Rectal smooth muscle tissue (tissue), 1 donor: ENCODE measurements at regions not wholly inside any gene's neighbourhood (a gene's known extent, or its start where the extent isn't known, plus 50 kb on each side); places are given as distances from the start of the nearest gene placed in this dataset.

ENCODE experiments used
- H3K27ac ChIP-seq: one replicate; pipeline ENCODE4 v1.7.0; 2013; ENCODE audit warnings: low read depth, low read length, inconsistent platforms
- H3K27me3 ChIP-seq: one replicate; pipeline ENCODE4 v1.7.0; 2013; ENCODE audit warnings: low read length; ENCODE audit not compliant: control insufficient read depth, insufficient read depth
- H3K36me3 ChIP-seq: one replicate; pipeline ENCODE4 v1.7.0; 2013; ENCODE audit warnings: low read length; ENCODE audit not compliant: control insufficient read depth, insufficient read depth
- H3K4me1 ChIP-seq: one replicate; pipeline ENCODE4 v1.7.0; 2013; ENCODE audit warnings: low read length; ENCODE audit not compliant: control insufficient read depth, insufficient read depth
- H3K4me3 ChIP-seq: one replicate; pipeline ENCODE4 v1.7.0; 2013; ENCODE audit warnings: low read length
- H3K9ac ChIP-seq: one replicate; pipeline ENCODE4 v1.7.0; 2013; ENCODE audit warnings: low read length

DNA sequence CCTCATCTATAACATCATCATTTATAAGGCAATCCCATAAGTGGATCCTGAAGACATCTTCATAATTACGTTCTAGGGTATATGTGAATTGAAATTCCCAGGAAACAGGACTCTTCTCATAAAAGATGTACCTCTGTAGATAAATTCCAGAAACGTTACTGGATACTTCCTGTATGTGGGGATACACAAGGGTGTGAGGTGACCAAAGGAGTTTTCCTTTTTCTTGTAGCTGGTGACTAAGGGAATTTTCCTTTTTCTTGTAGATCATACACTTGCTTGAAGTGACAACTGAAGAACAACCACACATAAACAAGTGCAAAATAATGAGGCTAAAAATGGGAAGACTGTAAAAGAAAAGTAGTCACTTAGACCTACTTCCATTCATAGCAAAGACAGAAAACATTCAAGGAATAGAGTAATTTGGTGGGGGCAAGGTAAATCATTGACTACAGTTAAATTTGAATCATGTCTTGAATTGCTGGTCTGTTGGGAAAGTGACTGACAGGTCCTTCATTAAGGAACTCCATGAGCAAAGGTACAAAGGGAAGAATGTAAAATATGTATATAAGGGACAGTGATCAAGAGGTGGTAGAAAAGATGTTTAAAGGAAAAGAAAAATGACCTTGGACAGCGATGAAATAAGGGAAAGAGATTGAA lies 53.2 kb upstream of the UBE2E3 start:
- no peak overlapping the region for H3K4me3 ChIP-seq
- H3K36me3 ChIP-seq, result no peaks in the 10 kb centered on the region
- H3K9ac ChIP-seq, result no peak overlapping the region
- H3K27ac ChIP-seq, result no peak overlapping the region
- H3K4me1 ChIP-seq, result no peaks in the 10 kb centered on the region
- no peaks in the 10 kb centered on the region for H3K27me3 ChIP-seq

DNA sequence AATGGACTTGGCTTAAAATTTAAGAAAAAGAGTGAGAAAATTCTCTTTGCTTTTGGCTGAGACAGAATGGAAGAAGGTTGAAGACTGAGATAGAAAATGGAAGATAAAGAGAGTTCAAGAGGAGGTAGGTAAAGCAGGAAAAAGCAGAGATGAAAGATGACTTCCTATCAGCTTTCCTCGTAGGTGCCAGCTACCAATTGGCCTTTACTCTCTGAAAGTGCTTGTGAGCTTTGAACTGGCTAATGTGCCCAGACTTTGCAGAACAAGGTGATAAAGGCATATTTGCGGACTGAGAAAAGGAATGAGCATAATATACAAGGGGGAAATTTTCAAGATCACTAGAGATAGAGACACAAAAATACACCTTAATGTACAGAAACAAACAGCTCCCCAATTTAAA lies 54.7 kb upstream of the UBE2E3 start:
- no peaks in the 10 kb centered on the region for H3K36me3 ChIP-seq
- no peak overlapping the region for H3K4me3 ChIP-seq
- H3K27me3 ChIP-seq, result no peaks in the 10 kb centered on the region
- H3K4me1 ChIP-seq, result no peaks in the 10 kb centered on the region
- H3K27ac ChIP-seq, result no peak overlapping the region
- no peak overlapping the region for H3K9ac ChIP-seq

DNA sequence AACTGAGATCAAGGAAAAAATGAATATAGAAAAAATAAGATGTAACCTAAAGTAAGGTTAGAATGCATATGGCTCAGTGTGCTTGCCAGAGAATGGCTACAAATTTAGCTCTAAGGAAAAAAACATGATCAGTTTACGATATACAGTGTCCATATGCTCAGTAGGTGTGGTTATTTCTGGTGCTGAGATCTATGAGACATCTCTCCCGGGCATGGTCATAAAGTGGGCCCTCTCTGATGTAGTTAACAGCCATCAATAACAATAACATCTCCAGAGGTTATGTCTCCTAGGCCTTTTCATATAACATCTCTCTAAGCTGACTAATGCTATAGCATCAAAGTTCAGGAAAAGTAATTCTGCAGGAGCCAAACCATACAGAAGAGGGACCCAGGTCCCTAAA lies 56.3 kb upstream of the UBE2E3 start:
- Histone ChIP-seq H3K4me3 (no peak overlapping the region), H3K27me3 (no peaks in the 10 kb centered on the region), H3K4me1 (no peaks in the 10 kb centered on the region), H3K9ac (no peak overlapping the region), H3K36me3 (no peaks in the 10 kb centered on the region), H3K27ac (no peak overlapping the region)

DNA sequence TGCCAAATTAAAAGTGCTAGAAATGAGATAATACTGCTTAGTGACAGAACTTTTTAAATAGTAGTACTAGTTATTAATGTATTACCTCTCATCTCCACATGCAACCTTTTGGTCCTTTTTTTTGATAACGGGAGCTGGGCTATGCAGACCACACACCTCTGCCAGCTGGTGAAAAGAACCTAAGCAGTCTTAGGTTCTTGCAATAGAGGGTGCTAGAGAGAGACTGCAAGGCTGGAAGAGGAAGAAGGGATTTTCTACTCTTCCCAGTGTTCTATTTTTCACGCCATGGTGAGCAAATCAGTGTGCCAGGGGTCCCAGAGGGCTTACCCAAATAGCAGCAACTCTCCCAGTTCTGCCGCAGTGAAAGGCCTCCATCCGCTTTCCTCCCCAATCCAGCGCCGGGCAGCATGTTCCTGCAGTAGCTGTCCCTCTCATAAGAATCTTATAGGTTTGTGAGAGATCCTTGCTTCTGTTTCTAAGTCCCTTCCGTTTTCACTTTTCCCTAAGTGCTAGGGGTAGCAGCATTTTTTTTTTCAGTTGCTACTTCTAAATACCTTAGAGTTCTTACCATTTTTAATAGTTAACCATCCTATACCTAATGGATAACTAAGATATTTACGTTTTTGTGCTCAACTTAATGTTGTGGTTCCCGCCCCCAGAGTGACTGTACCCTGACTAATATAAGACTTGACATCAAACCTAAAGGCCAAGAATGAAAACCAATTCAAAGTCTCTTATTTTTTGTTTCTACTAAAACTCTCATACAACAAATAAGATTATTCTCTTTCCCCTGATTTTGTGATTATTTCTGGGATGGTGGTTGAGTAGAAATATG lies 69.4 kb upstream of the UBE2E3 start:
- no peak overlapping the region for H3K27ac ChIP-seq
- H3K36me3 ChIP-seq, result no peaks in the 10 kb centered on the region
- no peak overlapping the region for H3K9ac ChIP-seq
- no peaks in the 10 kb centered on the region for H3K27me3 ChIP-seq
- H3K4me3 ChIP-seq, result no peak overlapping the region
- H3K4me1 ChIP-seq, result no peaks in the 10 kb centered on the region

DNA sequence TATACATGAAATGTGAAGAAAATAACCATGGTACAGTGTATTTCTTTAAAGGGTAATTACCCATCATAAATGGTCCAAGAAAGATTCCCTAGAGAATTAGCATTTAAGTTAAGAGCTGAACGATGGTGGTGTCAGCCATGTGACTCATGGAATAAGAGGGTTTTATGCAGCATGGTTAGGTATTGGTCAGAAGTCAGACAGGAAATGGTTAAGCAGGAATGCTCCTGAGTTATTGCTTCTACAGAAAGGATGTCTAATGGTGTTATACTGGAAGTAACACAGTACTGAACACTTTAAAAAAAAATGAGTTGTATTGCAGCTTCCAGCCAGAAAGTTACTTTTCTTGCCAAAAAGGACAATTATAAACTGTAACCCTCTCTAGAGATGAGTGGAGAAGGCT lies 72.7 kb upstream of the UBE2E3 start:
- no peaks in the 10 kb centered on the region for H3K36me3 ChIP-seq
- no peak overlapping the region for H3K27ac ChIP-seq
- H3K9ac ChIP-seq, result no peak overlapping the region
- no peaks in the 10 kb centered on the region for H3K4me1 ChIP-seq
- no peaks in the 10 kb centered on the region for H3K27me3 ChIP-seq
- H3K4me3 ChIP-seq, result no peak overlapping the region

DNA sequence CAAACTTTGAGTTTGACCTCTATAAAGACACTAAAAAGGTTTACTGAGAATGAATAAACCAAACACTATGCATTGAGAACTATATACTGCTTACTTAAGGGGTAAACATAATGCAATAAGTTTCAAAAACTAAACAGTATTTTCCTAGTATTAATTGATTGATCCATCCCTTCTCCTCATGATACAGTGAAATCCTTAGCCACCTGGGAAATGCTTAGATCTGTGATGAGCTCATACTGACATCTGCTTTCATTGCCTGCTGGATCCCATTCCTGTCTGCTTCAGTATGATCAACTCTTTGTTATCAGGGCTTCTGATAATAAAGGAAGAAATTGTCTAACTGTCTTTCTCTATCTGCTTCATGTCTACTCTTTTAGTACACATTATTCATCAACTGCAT lies 74.9 kb upstream of the UBE2E3 start:
- Histone ChIP-seq H3K27me3 (no peaks in the 10 kb centered on the region), H3K4me1 (no peaks in the 10 kb centered on the region), H3K27ac (no peak overlapping the region), H3K36me3 (no peaks in the 10 kb centered on the region), H3K9ac (no peak overlapping the region), H3K4me3 (no peak overlapping the region)

DNA sequence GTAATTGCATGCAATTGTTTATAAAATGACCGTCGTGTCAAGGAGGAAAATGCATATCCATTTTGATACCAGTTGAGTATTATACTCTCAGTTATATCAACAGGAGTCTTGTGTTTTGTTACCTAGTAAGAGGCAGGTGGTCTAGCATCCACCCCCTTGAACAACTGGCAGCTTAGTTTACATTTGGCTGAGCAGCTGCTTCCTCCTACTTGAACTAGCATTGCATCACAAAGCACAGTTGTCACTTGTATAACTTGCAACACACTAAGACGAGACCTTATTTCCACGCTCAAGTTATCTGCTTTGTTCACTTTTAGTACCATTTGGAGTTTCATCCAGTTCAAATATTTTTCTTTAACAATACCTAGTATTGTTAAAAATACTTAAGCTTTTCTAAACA lies 75.4 kb upstream of the UBE2E3 start:
- Histone ChIP-seq H3K27ac (no peak overlapping the region), H3K27me3 (no peaks in the 10 kb centered on the region), H3K36me3 (no peaks in the 10 kb centered on the region), H3K4me3 (no peak overlapping the region), H3K4me1 (no peaks in the 10 kb centered on the region), H3K9ac (no peak overlapping the region)

DNA sequence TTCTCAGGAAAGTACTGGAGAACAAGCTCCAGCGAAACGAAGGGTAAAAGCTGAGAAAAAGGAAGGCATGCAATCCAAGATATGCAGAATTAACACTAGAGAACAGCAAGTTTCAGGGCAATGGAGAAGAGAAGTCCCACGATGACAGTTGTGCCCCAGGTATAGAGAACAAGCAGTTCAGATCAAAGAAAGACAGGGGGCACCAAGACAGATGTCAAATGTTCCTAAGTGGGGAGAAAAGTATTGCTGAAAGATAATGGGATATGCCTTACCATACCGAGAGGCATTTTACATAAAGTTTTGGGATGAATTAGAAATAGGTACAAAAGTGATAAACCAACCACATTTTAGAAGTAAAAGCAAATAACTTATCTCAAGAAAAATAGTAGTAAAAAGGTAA lies 79.1 kb upstream of the UBE2E3 start:
- Histone ChIP-seq H3K27ac (no peak overlapping the region), H3K36me3 (no peaks in the 10 kb centered on the region), H3K9ac (no peak overlapping the region), H3K4me3 (no peak overlapping the region), H3K4me1 (no peaks in the 10 kb centered on the region), H3K27me3 (no peaks in the 10 kb centered on the region)

DNA sequence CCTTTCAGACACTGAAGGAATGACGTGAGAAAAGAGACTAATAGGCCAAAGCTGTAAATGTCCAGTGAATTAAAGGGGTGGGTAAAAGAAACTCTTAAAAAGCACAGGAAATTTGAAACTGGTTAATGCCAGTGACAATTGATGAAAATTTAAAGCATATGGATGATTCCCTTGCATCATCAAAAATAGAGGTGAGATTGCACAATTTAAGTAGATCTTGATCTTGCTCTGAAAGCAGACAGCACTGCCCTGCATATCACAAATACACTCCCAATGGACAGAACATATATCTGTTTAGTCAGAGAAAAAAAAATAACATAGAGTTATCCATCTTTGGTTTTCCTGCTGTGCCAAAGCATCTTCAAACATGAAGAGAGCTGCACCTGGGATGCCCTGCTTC lies 86.7 kb upstream of the UBE2E3 start:
- H3K4me3 ChIP-seq, result no peak overlapping the region
- no peaks in the 10 kb centered on the region for H3K36me3 ChIP-seq
- H3K27me3 ChIP-seq, result no peaks in the 10 kb centered on the region
- no peak overlapping the region for H3K9ac ChIP-seq
- H3K4me1 ChIP-seq, result no peaks in the 10 kb centered on the region
- H3K27ac ChIP-seq, result no peak overlapping the region

DNA sequence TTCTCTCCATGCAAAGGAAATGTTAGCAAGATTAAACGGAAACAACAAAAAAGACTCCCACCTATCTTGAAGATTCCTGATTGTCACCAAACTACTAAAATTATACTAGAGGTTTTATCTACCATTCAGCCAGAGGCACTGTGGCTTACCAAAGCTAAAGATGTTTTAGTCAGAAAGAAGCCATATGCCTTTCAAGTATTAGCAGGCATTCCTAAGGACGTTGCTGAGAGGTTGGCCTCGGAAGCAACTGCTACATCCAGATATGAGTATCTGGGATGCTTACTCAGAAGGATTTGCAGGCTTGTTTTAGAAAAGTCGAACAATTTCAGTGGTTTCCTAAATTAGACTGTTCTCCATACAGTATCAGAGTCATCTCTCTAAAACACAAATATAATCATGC lies 88.3 kb upstream of the UBE2E3 start:
- no peak overlapping the region for H3K9ac ChIP-seq
- H3K36me3 ChIP-seq, result no peaks in the 10 kb centered on the region
- no peaks in the 10 kb centered on the region for H3K27me3 ChIP-seq
- H3K27ac ChIP-seq, result no peak overlapping the region
- no peak overlapping the region for H3K4me3 ChIP-seq
- no peaks in the 10 kb centered on the region for H3K4me1 ChIP-seq

DNA sequence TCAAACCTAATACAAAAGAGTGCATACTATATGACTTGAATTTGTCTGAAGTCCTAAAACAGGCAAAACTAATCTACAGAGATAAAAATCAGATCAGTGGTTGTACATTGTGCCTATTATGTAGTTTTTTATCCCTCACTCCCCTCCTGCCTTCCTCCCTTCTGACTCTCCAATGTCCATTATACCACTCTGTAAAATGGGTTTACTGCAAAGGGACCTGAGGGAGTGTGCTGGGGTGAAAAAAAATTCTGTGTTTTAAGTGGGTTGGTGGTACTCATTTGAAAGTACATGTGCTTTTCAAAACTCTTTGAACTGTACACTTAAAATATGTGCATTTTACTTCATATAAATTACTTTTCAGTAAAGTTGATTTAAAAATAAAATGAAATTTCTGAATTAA lies 89.0 kb upstream of the UBE2E3 start:
- H3K27me3 ChIP-seq, result no peaks in the 10 kb centered on the region
- no peak overlapping the region for H3K27ac ChIP-seq
- H3K9ac ChIP-seq, result no peak overlapping the region
- no peak overlapping the region for H3K4me3 ChIP-seq
- H3K36me3 ChIP-seq, result no peaks in the 10 kb centered on the region
- no peaks in the 10 kb centered on the region for H3K4me1 ChIP-seq

DNA sequence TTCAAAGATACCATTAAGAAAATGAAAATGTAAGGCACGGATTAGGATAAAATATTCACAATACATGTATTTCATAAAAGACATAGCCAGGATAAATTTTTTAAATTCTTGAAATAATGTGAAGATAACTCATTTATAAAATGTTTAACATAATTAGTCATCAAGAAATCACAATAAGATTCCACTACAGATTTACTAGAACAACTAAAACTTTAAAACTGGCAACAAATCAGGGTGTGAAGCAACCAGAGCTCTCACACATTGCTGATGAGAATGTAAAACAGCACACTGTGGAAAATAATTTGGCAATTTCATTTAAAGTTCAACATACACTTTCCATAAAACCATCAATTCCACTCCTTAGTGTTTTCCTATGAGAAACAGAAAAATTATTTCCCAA lies 89.6 kb upstream of the UBE2E3 start:
- Histone ChIP-seq H3K27ac (no peak overlapping the region), H3K4me1 (no peaks in the 10 kb centered on the region), H3K9ac (no peak overlapping the region), H3K36me3 (no peaks in the 10 kb centered on the region), H3K4me3 (no peak overlapping the region), H3K27me3 (no peaks in the 10 kb centered on the region)

DNA sequence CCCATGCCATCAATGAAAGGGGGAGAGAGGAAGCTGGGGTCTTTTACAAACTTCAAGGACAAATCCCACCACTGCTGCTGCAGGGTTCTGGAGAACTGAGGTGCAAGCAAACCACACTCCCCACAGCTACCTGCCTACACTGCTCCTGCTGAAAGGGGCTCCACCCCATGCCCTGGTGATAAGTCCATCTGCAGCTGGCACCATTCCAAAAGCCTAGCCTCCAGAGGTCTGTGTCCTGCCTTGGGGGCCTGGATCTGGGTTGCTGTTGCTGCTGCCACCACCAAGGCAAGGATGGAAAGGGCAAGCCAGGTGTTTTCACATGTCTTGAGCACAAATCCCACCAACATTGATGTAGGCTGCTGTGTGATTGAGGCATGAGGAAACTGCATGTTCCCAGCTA lies 97.4 kb upstream of the UBE2E3 start:
- Histone ChIP-seq H3K4me1 (no peaks in the 10 kb centered on the region), H3K9ac (no peak overlapping the region), H3K27ac (no peak overlapping the region)

More for the DNA sequence above, 97.4 kb upstream of the UBE2E3 start:
- Histone ChIP-seq H3K4me3 (no peak overlapping the region), H3K27me3 (no peaks in the 10 kb centered on the region), H3K36me3 (no peaks in the 10 kb centered on the region)
